ENCODE measurements at regions not wholly inside any gene's neighbourhood (a gene's known extent, or its start where the extent isn't known, plus 50 kb on each side); places are given as distances from the start of the nearest gene placed in this dataset.

DNA sequence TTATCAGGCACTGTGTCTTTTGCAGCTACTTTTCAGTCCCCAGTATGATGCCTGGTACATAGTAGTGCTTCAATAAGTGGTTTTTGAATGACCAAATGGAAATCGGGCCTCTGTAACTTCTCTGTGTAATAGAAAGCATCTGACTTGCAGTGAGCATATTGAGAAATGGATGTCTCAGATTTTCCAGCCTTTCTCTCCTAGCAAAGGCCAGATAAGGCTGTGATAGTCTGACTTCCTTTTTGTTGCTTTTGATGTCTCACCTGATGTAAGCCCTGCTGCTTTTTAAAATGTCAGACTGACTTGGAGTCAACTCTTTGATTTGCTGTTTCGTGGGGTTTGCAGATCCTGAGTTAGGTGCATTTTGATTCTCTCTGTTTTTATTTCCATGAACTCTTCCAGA, 590.0 kb upstream of the ZNF608 start:
- H3K4me1 Mint-ChIP-seq = no peaks in the 10 kb centered on the region
- no peaks in the 10 kb centered on the region for H3K27me3 Mint-ChIP-seq
- no peak overlapping the region for H3K4me3 Mint-ChIP-seq
- H3K36me3 Mint-ChIP-seq (ENCODE audit: insufficient read depth) = peaks cover 2% of the 10 kb centered on the region
- H3K9me3 Mint-ChIP-seq = peaks cover 26% of the 10 kb centered on the region
- H3K27ac Mint-ChIP-seq (ENCODE audit: low read depth) = no peak overlapping the region
- ATAC-seq (replicated peaks; ENCODE audit: extremely low read depth, poor library complexity, severe bottlenecking) = no peak
- DNase-seq (ENCODE audit: low spot score in 2 of 2) = no peak

GRCh38 chr5:125337294-125337693, 590.9 kb upstream of the ZNF608 start:
- no peak for DNase-seq (ENCODE audit: low spot score in 2 of 2)
- ATAC-seq (replicated peaks; ENCODE audit: extremely low read depth, poor library complexity, severe bottlenecking) = no peak
- Mint-ChIP-seq H3K36me3 (ENCODE audit: insufficient read depth) (peaks cover 3% of the 10 kb centered on the region), H3K27ac (ENCODE audit: low read depth) (no peak overlapping the region), H3K4me1 (no peaks in the 10 kb centered on the region), H3K9me3 (peaks cover 31% of the 10 kb centered on the region), H3K27me3 (no peaks in the 10 kb centered on the region), H3K4me3 (no peak overlapping the region)

DNA sequence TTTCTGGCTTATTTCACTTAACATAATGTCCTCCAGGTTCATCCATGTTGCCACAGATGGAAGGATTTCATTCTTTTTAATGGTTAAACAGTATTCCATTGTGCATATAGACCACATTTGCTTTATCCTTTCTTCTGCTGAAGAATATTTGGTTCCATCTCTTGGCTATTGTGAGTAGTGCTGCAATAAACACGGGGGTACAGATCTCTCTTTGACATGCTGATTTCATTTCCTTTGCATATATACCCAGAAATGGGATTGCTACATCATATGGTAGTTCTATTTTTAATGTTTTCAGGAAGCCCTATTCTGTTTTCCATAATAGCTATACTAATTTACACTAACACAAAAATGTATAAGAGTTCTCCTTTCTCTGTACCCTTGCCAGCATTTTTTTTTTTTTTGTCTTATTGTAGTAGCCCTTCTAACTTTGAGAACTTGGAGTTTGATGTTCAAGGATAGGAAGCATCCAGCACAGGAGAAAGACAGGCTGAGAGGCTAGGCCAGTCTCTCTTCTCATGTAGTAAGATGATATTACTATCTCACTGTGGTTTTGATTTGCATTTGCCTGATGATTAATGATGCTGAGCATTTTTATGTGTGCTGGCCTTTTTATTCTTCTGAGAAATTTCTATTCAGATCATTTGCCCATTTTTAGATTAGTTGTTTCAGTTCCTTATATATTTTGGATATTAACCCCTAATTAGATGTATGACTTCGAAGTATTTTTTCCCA, 592.2 kb upstream of the ZNF608 start:
- Mint-ChIP-seq H3K4me3 (no peak overlapping the region), H3K27ac (ENCODE audit: low read depth) (no peak overlapping the region), H3K4me1 (no peaks in the 10 kb centered on the region), H3K36me3 (ENCODE audit: insufficient read depth) (peaks cover 3% of the 10 kb centered on the region), H3K9me3 (peaks cover 31% of the 10 kb centered on the region), H3K27me3 (no peaks in the 10 kb centered on the region)
- ATAC-seq (replicated peaks; ENCODE audit: extremely low read depth, poor library complexity, severe bottlenecking) (no peak), DNase-seq (ENCODE audit: low spot score in 2 of 2) (no peak)

DNA sequence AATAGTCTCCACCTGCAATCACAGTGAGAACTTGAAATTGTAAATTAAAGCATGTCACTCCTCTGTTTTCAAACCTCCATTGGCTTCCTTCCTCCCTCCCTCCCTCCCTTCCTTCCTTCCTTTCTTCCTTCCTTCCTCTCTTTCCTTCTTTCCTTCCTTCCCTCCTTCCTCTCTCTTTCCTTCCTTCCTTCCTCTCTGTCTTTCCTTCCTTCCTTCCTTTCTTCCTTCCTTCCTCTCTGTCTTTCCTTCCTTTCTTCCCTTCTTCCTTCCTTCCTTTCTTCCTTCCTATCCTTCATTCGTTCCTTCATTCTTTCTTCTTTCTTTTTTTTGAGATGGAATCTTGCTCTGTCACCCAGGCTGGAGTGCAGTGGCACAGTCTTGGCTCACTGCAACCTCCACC, 595.0 kb upstream of the ZNF608 start:
- Mint-ChIP-seq H3K27ac (ENCODE audit: low read depth) (no peak overlapping the region), H3K27me3 (no peaks in the 10 kb centered on the region), H3K4me3 (no peak overlapping the region), H3K9me3 (peaks cover 30% of the 10 kb centered on the region), H3K36me3 (ENCODE audit: insufficient read depth) (peaks cover 3% of the 10 kb centered on the region), H3K4me1 (no peaks in the 10 kb centered on the region)
- ATAC-seq (replicated peaks; ENCODE audit: extremely low read depth, poor library complexity, severe bottlenecking) = no peak
- DNase-seq (ENCODE audit: low spot score in 2 of 2) = no peak

- no peaks in the 10 kb centered on the region for H3K4me1 Mint-ChIP-seq
- H3K36me3 Mint-ChIP-seq (ENCODE audit: insufficient read depth) = peaks cover 3% of the 10 kb centered on the region
- ATAC-seq (replicated peaks; ENCODE audit: extremely low read depth, poor library complexity, severe bottlenecking) (no peak), DNase-seq (ENCODE audit: low spot score in 2 of 2) (no peak)
- H3K27me3 Mint-ChIP-seq = no peaks in the 10 kb centered on the region
- no peak overlapping the region for H3K27ac Mint-ChIP-seq (ENCODE audit: low read depth)
- H3K9me3 Mint-ChIP-seq = peaks cover 24% of the 10 kb centered on the region
- H3K4me3 Mint-ChIP-seq = no peak overlapping the region
Observed at GRCh38 chr5:125343015-125343414, 596.6 kb upstream of the ZNF608 start.

GRCh38 chr5:125346316-125346715, 599.9 kb upstream of the ZNF608 start:
- Mint-ChIP-seq H3K4me1 (no peaks in the 10 kb centered on the region), H3K9me3 (peaks cover 21% of the 10 kb centered on the region), H3K27me3 (no peaks in the 10 kb centered on the region), H3K36me3 (ENCODE audit: insufficient read depth) (peaks cover 1% of the 10 kb centered on the region), H3K4me3 (no peak overlapping the region), H3K27ac (ENCODE audit: low read depth) (no peak overlapping the region)
- DNase-seq (ENCODE audit: low spot score in 2 of 2) (no peak), ATAC-seq (replicated peaks; ENCODE audit: extremely low read depth, poor library complexity, severe bottlenecking) (no peak)

DNA sequence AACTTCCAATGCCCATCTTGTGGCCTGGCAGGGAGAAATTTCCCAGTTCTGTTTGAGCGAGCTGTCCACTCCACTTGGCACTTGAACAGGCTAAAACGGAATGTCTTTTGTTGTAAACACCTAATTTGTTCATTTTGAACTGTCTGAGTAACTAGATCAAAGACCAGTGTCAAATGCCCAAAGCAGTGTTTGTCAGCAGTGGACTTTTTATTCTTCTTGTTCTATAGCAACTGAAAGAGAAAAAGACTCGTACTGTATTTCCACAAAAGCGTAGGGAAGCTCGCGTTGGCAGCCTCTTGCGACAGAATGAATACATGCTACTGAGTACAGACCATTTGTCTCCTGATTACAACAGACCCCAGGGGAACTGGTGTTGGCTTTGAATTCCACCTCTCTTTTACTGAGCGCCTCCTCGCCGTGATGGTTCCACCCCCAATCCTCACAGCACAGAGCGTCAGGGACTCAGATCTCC, 601.8 kb upstream of the ZNF608 start:
- Mint-ChIP-seq H3K36me3 (ENCODE audit: insufficient read depth) (no peaks in the 10 kb centered on the region), H3K9me3 (peaks cover 22% of the 10 kb centered on the region), H3K27ac (ENCODE audit: low read depth) (no peak overlapping the region), H3K4me3 (no peak overlapping the region), H3K27me3 (no peaks in the 10 kb centered on the region), H3K4me1 (no peaks in the 10 kb centered on the region)
- DNase-seq (ENCODE audit: low spot score in 2 of 2) = no peak
- ATAC-seq (replicated peaks; ENCODE audit: extremely low read depth, poor library complexity, severe bottlenecking) = no peak

DNA sequence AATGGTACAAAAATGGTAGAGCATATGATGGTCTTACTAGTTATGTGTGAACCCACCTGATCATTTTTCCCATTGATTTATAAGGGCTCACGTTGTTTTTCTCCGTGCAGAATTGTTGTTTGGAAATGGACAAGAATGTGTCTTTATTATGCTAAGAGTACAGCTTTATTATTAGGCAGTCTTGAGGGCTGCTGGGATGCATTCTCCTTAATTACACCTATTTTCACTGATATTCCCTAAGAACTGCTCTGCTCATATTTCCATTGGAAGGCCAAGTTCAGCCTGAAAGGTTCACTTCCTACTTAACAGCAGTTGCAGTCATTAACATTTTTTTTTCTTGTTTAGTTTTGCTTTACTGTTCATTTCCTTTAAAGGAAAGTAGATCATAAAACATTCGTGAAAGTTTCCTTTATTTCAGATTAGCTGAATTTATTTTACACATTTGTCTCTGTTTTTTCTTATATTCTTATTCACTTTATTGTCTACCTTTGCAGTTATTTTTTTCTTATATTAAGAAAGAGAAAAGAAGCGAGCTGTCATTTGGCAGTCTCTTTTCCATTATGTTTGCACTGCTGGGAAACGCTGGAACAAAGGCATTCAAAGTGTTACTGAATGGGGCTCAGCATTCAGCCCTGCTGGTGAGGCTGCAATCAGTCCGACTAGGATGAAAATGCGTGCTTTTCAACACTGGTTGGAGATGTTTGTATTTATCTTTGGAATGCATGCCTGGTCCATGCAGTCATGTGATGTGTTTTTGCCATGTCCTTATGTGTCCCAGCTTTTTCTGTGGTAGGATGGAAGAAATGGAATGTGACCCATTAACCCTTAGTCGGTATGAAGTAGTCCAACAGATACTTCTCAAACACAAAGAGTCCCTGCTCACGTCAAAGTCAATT, 602.7 kb upstream of the ZNF608 start:
- Mint-ChIP-seq H3K4me3 (no peak overlapping the region), H3K9me3 (peaks cover 30% of the 10 kb centered on the region), H3K27ac (ENCODE audit: low read depth) (no peak overlapping the region), H3K4me1 (no peaks in the 10 kb centered on the region), H3K27me3 (no peaks in the 10 kb centered on the region), H3K36me3 (ENCODE audit: insufficient read depth) (no peaks in the 10 kb centered on the region)
- no peak for ATAC-seq (replicated peaks; ENCODE audit: extremely low read depth, poor library complexity, severe bottlenecking)
- no peak for DNase-seq (ENCODE audit: low spot score in 2 of 2)

DNA sequence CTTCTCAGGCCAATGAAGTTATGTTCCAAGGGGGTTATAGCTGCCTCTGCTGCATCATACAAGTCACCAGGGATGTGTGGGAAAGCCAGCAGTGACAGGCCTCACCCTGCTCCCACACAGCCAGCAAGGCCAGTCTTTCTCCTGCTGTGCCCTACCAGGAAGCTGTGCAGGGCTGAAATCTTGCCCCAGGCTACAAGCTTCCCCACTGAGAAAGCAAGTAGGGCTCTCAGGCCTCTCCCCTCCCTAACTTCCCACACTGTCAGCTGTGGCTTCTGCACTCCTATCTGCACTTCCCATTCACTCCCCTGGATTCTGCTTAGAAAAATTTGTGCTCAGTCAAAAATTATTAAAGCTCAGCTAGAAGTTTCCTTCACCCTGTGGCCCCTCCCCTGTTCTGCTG, 611.2 kb upstream of the ZNF608 start:
- Mint-ChIP-seq H3K4me1 (no peaks in the 10 kb centered on the region), H3K9me3 (peaks cover 48% of the 10 kb centered on the region), H3K4me3 (no peak overlapping the region), H3K36me3 (ENCODE audit: insufficient read depth) (no peaks in the 10 kb centered on the region), H3K27ac (ENCODE audit: low read depth) (no peak overlapping the region), H3K27me3 (no peaks in the 10 kb centered on the region)
- no peak for DNase-seq (ENCODE audit: low spot score in 2 of 2)
- ATAC-seq (replicated peaks; ENCODE audit: extremely low read depth, poor library complexity, severe bottlenecking) = no peak

DNA sequence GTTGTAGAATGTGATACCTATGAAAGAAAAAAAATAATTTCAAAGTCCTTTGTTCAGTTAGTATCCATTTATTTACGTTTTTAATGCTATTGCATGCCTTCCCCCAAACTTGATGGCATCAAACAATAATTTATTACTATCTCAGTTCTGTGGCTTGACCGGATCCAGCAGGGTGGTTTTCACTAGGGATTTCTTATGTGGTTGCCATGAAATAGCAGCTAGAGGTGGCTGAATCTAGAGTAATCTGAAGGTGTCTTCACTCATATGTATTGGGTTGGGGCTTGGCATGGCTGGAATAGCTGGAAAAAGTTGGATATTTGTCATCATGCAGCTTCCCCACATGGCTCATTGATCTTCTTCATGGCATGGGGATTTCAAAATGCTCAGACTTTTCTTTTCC, 619.3 kb upstream of the ZNF608 start:
- no peak overlapping the region for H3K27ac Mint-ChIP-seq (ENCODE audit: low read depth)
- no peaks in the 10 kb centered on the region for H3K4me1 Mint-ChIP-seq
- ATAC-seq (replicated peaks; ENCODE audit: extremely low read depth, poor library complexity, severe bottlenecking) (no peak), DNase-seq (ENCODE audit: low spot score in 2 of 2) (no peak)
- H3K36me3 Mint-ChIP-seq (ENCODE audit: insufficient read depth) = no peaks in the 10 kb centered on the region
- H3K9me3 Mint-ChIP-seq = peaks cover 15% of the 10 kb centered on the region
- no peaks in the 10 kb centered on the region for H3K27me3 Mint-ChIP-seq
- H3K4me3 Mint-ChIP-seq = no peak overlapping the region

- Mint-ChIP-seq H3K27ac (ENCODE audit: low read depth) (no peak overlapping the region), H3K4me1 (no peaks in the 10 kb centered on the region), H3K27me3 (no peaks in the 10 kb centered on the region), H3K4me3 (no peak overlapping the region), H3K36me3 (ENCODE audit: insufficient read depth) (no peaks in the 10 kb centered on the region), H3K9me3 (peaks cover 15% of the 10 kb centered on the region)
- no peak for DNase-seq (ENCODE audit: low spot score in 2 of 2)
- ATAC-seq (replicated peaks; ENCODE audit: extremely low read depth, poor library complexity, severe bottlenecking) = no peak
Observed at GRCh38 chr5:125367702-125368101, 621.3 kb upstream of the ZNF608 start.

DNA sequence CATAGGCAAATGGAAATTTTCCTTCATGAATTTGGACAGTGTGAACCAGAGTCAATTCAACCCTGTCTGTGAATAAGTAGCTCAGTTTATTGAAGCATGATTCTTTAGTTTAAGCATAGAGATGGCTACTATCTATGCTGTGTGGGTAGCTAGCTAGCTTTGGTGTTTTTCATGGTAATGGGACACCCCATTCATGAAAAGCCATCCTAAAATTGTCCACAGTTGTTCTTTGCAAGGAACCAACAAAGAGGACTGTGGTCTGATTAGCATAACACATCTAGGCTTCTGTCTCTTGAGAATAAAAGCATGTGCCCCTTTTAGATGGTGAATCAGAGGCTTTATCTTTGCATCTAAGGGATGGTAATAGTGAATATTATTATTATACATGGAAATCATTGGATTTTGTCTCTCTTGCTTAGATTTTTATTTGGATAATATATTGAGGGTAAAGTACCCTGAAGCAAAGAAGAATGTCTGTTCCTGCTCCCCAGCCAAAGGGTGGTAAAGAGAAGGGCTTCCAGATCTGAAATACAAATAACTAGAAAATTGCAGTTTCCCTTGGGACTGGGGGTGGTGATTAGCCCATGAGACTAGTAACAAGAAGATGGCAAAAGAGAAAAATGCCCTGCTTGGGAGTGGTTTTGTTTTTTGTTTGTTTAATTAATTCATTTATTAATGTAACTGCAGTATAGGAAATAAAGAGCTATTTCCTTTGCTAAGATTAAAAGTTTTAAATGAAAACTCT, 624.2 kb upstream of the ZNF608 start:
- no peaks in the 10 kb centered on the region for H3K27me3 Mint-ChIP-seq
- no peak overlapping the region for H3K4me3 Mint-ChIP-seq
- H3K9me3 Mint-ChIP-seq = peaks cover 15% of the 10 kb centered on the region

More for the DNA sequence above, 624.2 kb upstream of the ZNF608 start:
- H3K36me3 Mint-ChIP-seq (ENCODE audit: insufficient read depth) = no peaks in the 10 kb centered on the region
- ATAC-seq (replicated peaks; ENCODE audit: extremely low read depth, poor library complexity, severe bottlenecking) = no peak
- no peak for DNase-seq (ENCODE audit: low spot score in 2 of 2)
- H3K4me1 Mint-ChIP-seq = no peaks in the 10 kb centered on the region
- no peak overlapping the region for H3K27ac Mint-ChIP-seq (ENCODE audit: low read depth)
